Epithelial cell of proximal tubule (primary cell): ENCODE measurements at regions not wholly inside any gene's neighbourhood (a gene's known extent, or its start where the extent isn't known, plus 50 kb on each side); places are given as distances from the start of the nearest gene placed in this dataset.

ENCODE experiments used
- DNase-seq: peaks from one replicate; pipeline ENCODE4 v3.0.0-alpha.2; 2011; ENCODE audit warnings: low read depth
- H3K4me3 ChIP-seq: 2 replicates; pipeline ENCODE4 v1.5.1; 2011; ENCODE audit warnings: low read depth, mild to moderate bottlenecking, low read length
- CTCF ChIP-seq: conservative IDR thresholded peaks from 2 replicates; pipeline ENCODE4 v1.5.1; 2012; ENCODE audit warnings: low read depth, mild to moderate bottlenecking, low read length

GRCh38 chr1:165052936-165053335 lies 303.6 kb downstream of the LMX1A start:
- H3K4me3 ChIP-seq, result no peak overlapping the region
- TF ChIP-seq CTCF, result no peak
- no peak for DNase-seq

- no peak overlapping the region for H3K4me3 ChIP-seq
- TF ChIP-seq CTCF, result no peak
- no peak for DNase-seq
Measured at GRCh38 chr1:165052431-165052830, 304.1 kb downstream of the LMX1A start.

DNA sequence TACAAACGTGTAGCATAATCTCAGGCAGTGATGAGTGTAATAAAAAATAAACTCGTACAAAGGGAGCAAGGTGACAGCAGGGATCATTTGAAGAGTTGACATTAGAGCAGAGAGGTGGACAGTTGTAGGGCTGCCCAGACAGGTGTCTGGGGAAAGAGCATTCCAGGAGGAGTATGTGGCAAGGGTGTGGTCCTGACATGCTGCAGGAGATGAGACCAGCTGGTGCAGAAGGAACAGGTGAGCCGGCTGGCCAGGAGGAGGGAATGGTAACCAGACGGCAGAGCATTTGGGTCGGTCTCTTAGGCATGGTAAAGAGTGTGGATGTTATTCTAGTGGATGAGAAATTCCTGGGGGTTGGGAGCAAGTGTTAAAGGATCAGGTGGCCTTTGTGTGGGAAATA lies 306.3 kb downstream of the LMX1A start:
- TF ChIP-seq CTCF, result no peak
- H3K4me3 ChIP-seq, result no peak overlapping the region
- DNase-seq, result no peak

DNA sequence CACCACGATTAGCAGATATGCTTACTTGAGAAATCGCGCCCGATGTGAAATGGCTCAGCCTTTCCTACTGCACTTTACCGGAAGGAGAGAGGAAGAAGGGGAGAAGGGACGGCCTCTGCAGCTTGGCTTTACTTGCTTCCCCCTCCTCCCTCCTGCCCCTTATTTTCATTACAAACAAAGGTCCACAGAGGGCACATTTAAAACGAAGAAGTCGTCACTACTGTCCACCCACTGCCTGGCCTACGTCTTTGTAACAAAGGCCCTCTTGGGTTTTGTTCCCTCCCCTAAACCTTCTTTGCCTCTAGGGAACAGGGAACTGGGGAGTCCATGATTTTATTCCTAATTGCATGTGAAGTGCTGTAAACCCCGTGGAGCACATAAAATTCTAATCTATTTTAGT lies 308.5 kb downstream of the LMX1A start:
- H3K4me3 ChIP-seq, result no peak overlapping the region
- TF ChIP-seq CTCF, result no peak
- DNase-seq, result no peak

- H3K4me3 ChIP-seq, result no peak overlapping the region
- DNase-seq, result no peak
Measured at GRCh38 chr1:165045902-165046301, 310.6 kb downstream of the LMX1A start.

GRCh38 chr1:165040641-165041040 lies 315.9 kb downstream of the LMX1A start:
- H3K4me3 ChIP-seq, result no peak overlapping the region
- TF ChIP-seq CTCF, result no peak
- no peak for DNase-seq

More at GRCh38 chr1:165045902-165046301, 310.6 kb downstream of the LMX1A start:
- no peak for TF ChIP-seq CTCF

- no peak overlapping the region for H3K4me3 ChIP-seq
- no peak for TF ChIP-seq CTCF
- no peak for DNase-seq
Measured at GRCh38 chr1:165039996-165040395, 316.5 kb downstream of the LMX1A start.
